ENCODE measurements at regions not wholly inside any gene's neighbourhood (a gene's known extent, or its start where the extent isn't known, plus 50 kb on each side); places are given as distances from the start of the nearest gene placed in this dataset.

DNA sequence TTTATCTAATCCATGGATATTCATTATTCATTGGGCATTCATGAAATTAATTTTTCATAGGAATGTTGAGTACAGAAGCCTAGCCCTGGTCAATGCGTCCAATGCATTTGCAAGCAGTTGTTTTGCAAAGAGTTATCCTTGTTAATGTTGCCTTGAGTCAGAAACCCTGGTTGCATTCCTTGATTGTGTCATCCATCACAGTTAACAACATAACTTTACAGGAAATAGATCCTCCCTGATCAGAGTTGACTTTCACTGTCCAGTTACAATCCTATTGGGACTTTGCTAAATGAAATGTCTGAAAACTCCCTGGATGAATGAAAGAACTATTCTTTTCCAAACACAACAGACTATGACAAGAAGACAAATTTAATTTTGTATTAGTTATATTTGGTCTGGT is 924.3 kb upstream of the SLIT2 start:
- DNase-seq (ENCODE audit: low read depth) = no peak

DNA sequence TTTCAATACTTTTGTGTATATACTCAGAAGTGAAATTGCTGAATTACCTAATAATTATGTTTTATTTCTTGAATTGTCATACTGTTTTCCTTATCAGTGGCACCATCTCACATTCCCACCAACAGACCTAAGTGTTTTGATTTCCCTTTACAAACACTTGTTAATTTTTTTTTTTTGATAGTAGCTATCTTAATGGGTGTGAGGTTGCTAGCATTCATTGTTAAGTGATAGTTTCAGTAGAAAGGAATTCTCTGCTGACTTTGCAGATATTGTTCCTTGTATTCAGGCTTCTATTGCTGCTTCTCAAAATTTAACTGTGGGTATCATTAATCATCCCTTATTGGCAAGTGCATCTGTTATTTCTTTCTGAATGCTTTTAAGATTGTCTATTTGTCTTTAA is 927.5 kb upstream of the SLIT2 start:
- DNase-seq (ENCODE audit: low read depth) = no peak

DNA sequence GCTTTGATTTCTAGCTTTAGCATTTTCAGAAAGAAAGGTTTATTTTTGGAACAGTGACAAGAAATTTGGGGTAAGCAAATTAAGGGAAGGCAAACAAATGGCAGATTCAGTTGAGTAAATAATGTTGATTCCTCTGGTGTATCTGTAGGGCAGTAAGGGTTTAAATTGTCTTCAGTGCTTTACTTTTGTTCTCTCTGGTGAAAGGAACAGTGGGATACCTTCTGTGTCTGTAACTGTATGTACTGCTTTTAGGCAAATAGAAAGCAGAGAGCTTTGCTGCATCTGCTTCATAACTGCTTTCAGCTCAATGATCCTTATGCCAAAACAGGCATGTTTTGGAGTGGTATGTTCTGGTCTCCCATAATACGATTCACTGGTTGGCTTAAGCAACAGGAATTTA is 932.1 kb upstream of the SLIT2 start:
- DNase-seq (ENCODE audit: low read depth) = no peak

DNA sequence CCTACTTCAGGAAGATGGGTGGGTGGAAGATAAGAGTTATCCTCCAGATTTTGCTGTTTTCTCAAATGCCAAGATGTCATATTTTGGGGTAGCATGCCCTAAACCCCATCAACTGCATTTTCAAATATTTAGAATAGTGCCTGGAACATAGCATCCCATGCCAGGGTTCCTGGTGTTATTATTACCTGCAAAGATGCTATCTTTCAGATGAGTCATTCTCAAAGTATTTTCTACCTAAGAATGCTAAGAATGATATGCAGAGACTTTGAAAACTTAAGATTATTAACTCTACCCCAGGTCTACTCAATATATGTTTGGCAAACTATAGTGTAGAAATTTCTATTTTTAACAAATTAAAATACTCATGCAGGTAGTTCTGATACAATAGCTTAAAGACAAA is 934.3 kb upstream of the SLIT2 start:
- no peak for DNase-seq (ENCODE audit: low read depth)

DNA sequence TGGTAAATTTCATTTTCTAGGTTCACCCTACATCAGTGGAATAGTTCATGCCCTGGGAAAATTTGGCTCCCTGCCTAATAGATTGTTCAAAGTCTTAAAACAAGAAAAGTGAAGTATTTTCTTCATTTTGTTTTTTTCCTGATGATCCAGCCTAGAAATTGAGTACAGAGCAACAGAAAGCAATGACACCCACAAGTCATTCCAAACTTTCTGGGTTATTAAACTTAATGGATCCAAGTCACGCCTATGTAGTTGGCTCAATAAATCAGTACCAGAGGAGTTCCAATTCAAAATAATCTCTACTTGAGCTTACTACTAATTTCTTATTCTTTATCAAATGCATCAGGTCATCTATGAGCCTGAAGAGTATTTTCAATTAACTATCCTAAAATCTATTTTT is 937.6 kb upstream of the SLIT2 start:
- DNase-seq (ENCODE audit: low read depth) = no peak

DNA sequence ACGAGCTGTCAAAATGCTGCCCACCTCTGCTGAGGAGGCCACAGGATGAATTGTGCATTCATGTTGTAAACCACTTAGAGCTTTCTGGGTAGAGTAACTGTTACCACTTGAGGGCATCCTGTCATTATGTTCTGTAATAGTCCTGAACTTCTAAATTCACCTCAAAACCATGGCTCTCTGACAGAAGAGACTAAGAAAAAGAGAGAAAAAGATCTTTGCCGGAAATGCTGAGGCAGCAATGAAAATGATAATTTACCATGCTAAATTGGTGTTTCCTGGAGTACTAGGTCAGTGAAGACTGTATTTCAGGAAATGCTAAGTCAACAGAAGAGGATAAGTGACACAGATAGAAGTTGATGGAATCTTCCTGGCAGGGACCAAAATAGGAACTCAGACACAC is 942.3 kb upstream of the SLIT2 start:
- DNase-seq (ENCODE audit: low read depth) = no peak

DNA sequence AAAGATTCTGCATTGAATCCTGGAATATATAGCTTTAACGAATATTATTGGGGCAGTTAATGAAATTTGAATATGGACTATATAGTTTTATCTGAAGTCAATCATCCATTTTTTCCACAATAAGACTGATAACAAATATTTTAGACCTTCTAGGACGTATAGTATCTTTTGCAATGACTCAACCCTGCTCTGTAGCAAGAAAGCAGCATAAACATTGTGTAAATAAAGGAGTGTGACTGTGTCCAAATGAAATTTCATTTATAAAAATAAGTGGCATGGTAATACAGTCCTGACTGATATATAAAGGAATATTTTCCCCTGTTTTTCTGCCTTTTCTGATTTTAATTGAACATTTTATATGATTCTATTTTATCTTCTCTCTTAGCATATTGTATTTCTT is 947.7 kb upstream of the SLIT2 start:
- DNase-seq (ENCODE audit: low read depth) = no peak

DNA sequence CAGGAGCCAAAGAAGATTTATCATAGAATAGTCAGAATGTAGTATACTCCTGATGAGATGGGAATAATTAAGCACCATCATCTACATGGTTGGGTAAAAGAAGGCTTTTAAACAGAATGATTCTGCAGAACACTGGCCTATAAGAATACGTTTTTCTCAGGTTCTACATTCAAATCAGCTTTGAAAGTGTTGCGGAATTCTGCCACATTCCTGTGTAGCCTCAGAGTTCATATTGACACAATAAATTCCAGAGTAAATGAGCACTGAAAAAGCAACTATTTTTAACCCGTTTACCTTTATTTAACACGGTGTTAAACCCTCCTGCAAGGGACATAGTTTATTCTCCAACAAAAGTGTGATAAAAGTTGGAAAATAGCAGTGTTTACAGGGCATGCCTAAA is 950.2 kb upstream of the SLIT2 start:
- no peak for DNase-seq (ENCODE audit: low read depth)

DNA sequence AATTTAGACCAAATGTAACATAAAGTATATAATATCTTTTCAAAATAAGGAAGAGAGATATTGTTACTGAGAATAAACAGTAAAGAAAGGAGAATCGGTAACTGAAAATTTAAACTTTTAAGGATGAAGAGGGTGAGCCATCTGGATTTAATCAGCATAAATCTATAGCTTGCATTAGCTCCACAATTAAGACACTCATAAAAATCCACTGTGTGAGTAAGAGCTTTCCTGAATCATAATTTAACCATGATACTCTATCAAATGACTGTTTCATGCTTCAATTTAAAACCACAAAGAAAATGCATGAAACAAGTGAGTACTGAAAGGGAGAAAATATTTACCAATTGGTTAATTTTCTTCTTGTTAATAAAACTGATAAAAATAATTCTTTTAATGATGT is 951.5 kb upstream of the SLIT2 start:
- DNase-seq (ENCODE audit: low read depth) = no peak

DNA sequence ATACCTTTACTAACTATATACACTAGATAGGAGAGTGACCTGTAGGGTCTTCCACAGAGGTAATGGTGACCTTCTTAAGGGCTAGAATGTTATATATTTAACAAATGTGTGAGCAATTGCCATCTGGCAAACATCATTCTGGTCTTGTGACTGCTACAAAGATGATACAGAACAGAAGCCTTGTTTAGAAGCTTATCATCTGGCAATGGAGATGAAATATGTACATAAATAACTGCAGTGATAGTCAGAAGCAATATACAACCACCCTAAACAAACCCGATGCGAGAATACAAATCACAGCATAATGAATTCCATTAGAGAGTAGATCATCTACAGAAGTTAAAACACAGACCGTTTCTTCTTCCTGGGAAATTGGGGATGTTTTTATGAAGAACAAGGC is 952.7 kb upstream of the SLIT2 start:
- no peak for DNase-seq (ENCODE audit: low read depth)

DNA sequence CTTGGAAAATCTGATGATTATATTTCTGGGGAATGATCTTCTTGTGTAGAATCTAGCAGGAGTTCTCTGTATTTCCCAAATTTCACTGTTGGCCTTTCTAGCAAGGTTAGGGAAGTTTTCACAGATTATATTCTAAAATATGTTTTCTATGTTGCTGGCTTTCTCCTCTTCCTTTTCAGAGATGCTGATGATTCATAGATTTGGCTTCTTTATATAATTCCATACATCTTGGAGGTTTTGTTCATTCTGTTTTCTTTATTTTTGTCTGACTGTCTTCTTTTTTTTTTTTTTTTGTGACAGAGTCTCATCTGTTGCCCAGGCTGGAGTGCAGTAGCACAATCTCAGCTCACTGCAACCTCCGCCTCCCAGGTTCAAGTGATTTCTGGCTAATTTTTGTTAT is 957.9 kb upstream of the SLIT2 start:
- no peak for DNase-seq (ENCODE audit: low read depth)

DNA sequence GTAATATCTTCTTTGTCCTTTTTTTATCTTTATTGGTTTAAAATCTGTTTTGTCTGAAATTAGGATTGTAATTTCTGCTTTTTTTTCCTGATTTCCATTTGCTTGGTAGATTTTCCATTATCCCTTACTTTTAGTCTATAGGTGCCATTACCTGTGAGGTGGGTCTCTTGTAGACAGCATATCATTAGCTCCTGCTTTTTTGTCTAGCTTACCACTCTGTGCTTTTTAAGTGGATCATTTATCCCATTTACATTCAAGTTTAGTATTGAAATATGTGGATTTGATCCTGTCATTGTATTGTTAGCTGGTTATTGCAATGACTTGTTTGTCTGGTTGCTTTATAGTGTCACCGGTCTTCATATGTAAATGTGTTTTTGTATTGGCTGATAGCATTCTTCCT is 958.6 kb upstream of the SLIT2 start:
- DNase-seq (ENCODE audit: low read depth) = no peak

DNA sequence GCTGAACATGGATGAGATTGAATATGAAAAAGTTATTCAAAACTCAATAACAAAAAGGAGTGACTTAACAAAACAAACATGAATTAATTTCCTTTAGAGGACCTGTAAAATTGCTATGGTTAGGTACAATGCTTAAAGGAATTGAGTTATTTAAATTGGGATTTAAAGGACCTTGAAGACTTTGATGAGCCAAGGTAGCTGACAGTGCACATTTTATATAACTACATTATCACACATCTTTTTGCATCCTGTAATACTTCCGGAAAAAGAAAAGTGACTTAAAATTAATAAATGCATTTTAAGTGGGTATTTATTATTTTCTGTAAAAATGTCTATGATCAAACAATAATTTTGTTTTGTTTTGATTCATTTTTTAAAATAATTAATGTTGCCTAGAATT is 964.8 kb upstream of the SLIT2 start:
- DNase-seq (ENCODE audit: low read depth) = no peak

DNA sequence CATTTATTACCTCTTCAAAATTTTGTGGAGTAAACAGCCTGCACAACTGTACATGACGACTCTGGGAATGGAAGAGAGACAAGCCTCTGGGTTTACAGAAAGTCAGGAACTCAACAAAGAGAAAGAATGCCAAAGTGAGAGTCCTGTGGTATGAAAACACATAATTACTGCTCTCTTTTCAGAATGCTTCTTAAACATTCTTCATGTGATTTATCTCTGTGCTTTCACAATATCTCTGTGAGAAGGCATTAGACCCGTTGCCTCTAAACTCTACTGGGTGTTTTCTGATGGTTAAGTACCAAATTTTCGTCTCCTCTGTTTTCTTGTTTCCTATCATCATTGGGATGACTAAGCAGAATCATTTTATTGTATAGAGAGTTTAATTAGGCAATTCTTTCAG is 966.6 kb upstream of the SLIT2 start:
- no peak for DNase-seq (ENCODE audit: low read depth)

DNA sequence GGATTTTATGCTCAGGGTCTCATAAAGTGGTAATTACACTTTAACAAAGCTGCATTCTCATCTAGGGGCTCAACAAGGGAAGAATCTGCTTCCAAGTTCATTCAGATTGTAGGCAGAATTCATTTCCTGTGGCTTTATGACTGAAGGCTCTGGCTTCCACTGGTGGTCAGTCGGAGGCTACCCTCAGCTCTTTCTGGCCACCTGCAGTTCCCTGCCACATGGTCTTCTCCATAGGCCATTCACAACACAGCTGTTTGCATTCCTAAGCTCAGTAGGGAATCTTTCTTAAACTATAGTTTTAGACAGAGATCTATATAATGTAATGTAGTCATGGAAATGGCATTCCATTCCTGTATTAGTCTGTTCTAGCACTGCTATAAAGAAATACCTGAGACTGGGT is 973.0 kb upstream of the SLIT2 start:
- no peak for DNase-seq (ENCODE audit: low read depth)

DNA sequence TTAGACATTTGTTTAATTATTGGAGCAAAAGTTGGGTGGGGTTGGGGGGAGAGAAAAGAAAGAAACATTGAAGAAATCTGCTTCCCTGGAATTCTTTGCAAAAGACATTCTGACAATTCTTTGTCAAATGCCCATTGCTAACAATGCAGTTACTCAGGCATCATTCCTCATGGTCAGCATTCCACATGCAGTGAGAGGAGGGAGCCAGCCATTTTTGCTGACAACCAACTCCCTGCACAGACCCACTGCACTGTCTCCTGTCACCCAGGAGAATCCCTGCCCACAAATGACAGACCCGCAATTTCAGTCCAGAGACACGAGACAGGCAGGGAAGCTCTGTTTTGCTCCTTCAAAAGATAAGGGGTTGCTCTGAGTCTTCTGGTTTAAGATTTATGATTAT is 985.1 kb upstream of the SLIT2 start:
- no peak for DNase-seq (ENCODE audit: low read depth)

DNA sequence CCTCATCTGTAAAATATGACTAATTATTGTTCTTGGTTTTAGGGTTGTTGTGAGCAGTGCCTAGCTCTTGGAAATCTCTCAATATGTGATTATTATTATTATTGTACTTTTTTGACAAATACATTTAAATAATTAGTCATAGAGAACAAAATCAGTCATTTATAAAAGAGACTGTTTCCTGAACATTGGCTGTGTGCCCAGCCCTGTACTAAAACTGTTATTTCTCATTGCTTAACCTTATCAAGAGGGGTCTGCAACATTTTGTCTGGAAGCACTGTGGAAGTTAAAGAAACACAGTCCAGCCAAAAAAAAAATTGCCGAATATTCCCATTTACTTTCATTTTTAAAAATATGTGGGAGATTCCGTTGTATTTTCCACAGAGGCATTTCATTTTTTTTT is 989.2 kb upstream of the SLIT2 start:
- no peak for DNase-seq (ENCODE audit: low read depth)

DNA sequence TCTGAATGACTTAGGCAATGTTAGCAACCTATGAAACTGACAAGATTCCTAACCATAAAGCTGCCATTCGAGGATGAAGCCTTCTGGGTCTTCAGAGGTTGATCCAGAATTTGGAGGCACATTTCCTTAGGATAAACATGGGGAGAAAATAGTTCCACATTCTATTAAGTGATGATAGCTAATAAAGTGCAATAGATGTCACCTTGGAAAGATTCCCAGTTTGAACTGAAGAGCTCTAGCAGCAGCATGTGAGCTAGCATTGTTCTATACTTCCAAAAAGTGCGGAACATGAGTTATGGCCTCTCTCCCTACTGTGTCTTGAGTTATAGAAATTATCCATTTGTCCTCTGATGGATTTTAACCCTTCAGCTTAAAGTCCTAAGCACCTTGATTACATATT is 991.4 kb upstream of the SLIT2 start:
- DNase-seq (ENCODE audit: low read depth) = no peak

DNA sequence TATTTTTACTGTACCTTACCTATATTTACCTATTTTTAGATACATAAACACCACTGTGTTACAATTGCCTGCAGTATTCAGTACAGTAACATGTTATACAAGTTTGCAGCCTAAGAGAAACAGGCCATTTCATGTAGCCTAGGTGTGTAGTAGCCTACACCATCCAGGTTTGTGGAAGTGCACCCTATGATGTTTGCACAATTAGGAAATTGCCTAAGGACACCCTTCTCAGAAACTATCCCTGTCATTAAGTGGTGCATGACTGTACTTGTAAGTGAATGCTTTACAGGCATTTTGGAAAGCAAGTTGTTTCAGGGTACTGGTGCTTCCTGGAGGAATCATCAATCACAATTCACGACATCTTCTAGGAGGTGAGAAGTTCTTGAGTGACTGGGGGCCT is 991.8 kb upstream of the SLIT2 start:
- no peak for DNase-seq (ENCODE audit: low read depth)

DNA sequence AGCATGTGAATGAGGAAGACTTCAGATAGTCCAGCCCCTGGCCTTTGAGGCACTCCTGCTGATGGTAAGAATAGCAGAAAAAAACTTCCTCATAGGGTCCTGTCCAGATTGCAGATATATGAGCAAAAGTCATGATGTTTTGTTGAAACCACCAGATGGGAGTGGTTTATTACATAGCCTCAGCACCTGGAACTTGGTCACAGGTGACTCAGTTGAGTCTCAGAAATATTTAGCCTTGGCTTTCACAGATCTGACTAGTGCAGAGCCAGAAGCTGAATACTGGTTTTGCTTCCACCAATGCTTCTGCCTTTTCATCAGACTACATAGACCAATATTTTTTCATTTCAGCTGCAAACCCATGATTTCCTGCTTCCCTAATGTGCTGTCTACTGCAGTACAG is 994.9 kb upstream of the SLIT2 start:
- no peak for DNase-seq (ENCODE audit: low read depth)

DNA sequence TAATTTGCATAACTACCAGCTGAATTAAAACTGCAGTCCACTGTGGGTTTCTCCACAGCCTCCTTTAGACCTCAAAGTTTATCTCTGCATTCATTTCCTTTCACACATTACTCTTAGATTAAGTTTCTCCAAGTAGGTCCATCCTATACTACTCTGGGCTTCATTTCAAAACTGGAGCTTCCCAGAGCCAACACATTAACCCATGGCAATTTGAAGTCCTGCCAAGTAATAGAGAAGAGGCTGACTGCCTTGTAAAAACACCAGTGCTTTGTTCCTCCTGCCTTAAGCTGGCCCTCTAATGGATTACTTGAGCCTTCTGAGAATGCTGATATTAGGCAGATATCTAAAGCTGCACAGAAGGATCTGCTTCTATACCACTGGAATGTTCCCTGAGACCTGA is 997.2 kb upstream of the SLIT2 start:
- DNase-seq (ENCODE audit: low read depth) = no peak

DNA sequence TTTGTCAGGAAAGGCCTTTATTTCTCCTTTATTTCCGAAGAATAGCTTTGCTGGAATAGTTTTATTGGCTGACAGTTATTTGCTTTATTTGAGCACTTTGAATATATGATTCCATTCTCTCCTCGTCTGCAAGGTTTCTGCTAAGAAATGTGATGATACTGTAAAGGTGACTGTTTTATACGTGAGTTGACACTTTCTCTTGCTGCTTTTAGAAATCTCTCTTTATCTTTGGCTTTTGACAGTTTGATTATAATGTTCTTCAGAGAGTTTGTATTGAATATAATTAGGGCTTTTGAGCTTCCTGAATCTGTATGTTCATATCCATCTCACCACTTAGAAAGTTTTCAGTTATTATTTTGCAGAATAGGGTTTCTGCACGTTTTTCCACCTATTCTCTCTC is 1003.7 kb upstream of the SLIT2 start:
- no peak for DNase-seq (ENCODE audit: low read depth)

DNA sequence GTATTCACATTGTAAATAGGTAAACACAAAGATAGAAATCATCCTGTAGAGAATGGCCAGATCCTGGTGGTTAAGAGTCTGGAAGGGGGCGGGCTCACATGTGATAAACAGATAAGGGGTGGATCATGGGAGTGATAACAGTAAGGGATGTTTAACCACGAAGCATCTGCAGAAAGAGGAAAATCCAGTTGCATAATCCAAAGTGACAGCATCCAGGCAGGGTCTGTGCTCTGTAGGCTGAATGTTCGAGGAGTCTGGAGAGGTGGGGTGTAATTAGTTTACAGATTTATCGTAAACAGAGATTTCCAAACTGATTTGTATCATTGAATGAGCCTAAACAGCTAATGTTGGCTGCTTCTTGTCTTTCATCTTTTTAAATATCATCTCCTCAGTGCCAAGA is 1009.8 kb upstream of the SLIT2 start:
- no peak for DNase-seq (ENCODE audit: low read depth)

DNA sequence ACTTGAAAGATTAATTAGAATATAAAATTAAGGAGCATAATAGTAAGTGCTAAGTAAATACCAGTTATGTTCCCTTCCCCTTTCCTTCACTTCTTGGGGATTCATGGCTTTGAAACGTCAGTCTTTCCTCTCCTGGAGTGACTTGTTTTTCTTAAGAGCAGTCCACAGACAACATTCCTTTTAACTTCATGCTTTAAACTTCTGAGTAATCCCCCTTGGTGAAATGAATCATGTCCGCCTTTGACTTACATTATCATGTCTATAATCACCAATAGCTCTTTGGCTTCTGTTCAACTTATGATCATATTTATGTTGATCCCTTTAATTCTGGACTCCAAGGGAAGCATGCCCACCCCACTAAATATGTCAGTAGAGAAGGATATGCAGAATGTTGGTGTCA is 1012.1 kb upstream of the SLIT2 start:
- DNase-seq (ENCODE audit: low read depth) = no peak

DNA sequence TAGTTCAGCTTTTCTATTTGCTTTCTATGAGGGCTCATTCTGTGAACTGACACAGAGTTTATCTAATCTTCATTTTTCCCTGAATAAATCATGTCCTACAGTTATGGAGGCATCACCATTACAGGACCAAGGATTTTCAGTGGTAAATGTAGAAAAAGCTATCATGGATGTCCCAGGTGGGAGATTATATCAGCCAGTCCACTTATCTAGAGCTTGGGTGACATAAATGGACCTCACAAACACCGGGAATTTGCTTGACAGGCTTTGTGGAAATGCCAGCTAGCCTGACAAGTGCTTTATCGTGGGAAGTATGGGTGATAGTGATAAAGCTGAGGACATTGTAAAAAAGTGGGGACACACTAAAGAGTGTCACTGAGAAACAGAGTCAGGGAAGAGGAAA is 1015.2 kb upstream of the SLIT2 start:
- no peak for DNase-seq (ENCODE audit: low read depth)
